ENCODE measurements at regions not wholly inside any gene's neighbourhood (a gene's known extent, or its start where the extent isn't known, plus 50 kb on each side); places are given as distances from the start of the nearest gene placed in this dataset.
"Not testable (repeated sequence)": the region's sequence is repeated elsewhere in the genome, so short reads cannot be mapped to it uniquely, and the experiment has no call there.

DNA sequence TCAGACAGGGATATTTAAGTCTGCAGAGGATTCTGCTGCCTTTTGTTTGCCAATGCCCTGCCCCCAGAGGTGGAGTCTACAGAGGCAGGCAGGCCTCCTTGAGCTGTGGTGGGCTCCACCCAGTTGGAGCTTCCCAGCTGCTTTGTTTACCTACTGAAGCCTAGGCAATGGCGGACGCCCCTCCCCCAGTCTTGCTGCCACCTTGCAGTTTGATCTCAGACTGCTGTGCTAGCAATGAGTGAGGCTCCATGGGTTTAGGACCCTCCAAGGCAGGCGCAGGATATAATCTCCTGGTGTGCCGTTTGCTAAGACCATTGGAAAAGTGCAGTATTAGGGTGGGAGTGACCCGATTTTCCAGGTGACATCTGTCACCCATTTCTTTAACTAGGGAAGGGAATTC lies 132.7 kb downstream of the UNC93B1 start:
- DNase-seq, result not testable (repeated sequence)

DNA sequence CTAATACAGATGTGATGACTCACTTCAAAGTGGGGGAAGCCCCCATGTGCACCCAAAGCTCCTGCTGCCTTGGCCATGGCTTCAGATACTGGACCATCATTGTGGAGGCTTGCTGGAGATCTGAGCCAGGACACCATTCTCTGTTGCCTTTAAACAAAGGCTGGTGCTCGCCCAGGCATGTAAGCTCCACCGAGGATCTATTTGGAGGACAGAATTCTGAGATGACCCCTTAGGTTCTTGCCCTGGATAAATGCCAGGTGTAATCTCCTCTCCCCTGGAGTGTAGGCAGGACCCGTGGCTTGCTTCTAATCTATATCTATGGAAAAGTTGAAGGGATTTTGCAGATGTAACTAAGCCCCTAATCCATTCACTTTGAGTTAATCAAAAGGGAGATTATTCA lies 141.0 kb downstream of the UNC93B1 start:
- not testable (repeated sequence) for DNase-seq

DNA sequence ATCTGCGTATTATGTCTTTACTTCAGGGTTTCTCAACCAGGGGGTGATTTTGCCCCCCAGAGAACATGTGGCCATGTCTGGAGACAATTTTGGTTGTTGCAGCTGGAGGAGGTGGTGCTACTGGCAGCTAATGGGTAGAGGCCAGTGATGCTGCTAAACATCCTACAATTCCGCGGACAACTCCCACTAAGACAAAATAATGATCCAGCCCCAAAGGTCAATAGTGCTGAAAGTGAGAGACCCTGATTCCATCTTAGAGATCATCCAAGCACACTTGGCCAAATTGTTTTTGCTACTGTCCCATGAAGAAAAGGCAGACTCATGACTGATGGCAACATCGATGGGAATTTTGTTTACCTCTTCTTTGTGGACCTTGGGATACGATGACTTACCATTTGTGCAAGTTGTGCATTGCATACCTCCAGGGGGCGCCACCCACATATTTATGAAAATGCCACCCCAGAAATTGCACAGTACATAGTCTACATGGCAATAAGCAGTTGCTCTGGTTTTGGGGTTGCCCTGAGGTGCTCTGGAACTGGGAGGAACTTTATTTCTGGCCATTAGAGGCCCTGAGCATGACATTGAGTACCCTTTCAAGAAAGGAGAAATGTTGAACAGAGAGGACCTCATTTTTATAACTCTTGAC lies 144.3 kb downstream of the UNC93B1 start:
- DNase-seq, result not testable (repeated sequence)

DNA sequence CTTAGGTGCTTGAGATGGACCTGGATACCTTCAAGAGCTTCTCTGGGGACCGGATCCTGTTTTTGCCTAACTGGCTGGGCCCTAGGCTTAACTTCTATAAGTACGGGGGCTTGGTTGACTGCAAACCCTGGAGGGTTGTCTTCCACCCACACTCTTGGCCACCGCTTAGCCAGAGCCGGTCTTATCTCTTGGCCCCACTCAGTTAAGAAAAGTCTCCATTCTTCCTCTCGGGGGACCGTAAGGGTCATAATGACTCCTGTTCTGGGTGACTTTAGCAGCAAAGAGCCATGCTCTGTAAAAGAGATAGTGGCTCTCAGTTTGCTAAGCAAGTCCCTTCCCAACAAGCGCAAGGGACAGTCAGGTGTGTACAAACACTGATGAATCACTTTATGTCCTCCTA lies 153.2 kb downstream of the UNC93B1 start:
- not testable (repeated sequence) for DNase-seq

DNA sequence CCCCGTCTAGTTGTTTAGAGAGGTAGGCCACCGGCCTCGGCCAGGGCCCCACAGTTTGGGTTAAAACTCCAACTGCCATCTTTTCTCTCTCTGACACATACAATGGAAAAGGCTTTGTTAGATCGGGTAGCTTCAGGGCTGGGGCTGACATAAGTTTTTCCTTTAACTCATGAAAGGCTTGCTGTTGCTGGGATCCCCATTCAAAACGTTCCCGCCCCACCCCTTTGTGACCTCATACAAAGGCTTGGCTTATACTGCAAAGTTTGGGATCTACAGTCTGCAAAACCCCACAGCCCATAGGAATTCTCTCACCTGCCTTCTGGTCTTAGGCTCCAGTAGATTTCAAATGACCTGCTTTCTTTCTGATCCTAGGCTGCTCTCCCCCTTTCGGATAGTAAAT lies 154.1 kb downstream of the UNC93B1 start:
- DNase-seq, result not testable (repeated sequence)

DNA sequence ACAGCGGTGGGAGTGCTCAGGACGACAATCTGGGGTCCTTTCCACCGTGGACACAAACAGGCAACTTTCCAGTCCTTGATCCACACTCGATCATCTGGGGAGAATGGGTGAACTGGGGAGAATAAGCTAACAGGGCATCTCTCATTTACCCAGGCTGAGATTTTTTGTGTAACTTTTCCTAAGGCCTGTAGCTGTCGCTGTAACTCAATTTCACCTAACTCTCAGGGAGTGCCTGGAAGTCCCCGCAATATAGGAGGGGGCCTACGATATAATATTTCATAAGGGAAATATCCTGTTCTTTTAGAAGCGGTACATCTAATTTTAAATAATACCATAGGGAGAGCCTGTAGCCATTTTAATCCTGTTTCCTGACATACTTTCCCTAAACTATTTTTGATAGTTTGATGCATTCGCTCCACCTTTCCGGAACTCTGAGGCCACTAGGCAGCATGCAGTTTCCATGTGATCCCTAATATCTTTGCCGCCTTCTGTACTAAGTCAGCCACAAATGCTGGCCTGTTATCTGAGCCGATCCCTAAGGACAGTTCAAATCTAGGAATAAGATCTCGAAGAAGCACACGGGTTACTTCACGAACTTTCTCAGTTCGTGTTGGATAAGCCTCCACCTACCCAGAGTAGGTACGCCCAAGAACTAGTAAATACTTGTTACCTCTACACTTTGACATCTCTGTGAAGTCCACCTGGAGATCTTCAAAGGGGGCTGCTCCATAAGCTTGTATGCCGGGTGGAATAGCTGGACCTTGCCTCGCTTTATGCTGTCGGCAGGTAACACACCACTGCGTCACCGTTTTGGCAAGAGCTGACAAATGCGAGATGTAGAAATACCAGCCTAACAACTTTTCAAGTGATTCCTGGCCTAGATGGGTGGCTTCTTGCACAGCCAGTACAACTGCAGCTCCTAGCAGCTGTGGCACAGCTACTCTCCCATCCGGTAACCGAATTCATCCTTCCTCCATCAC lies 155.7 kb downstream of the UNC93B1 start:
- not testable (repeated sequence) for DNase-seq

DNA sequence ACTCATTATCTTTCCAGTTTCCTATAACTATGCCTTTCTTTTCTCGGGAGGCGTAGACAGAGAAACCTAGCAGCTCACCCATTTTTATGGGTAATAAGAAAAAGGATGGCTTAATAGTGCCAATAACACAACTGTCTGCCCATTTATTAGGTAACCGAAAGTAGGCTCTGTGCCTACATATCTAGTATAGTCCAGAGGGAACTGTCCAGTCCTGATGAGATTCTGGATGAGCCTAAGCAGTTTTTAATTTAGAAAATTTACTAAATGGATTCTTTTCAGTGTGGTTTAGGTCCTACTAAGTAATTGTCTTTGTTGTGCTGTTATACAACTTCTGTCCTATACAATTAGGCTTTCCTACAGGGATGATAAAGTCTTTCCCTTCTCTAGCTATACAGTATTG lies 157.6 kb downstream of the UNC93B1 start:
- DNase-seq, result not testable (repeated sequence)

DNA sequence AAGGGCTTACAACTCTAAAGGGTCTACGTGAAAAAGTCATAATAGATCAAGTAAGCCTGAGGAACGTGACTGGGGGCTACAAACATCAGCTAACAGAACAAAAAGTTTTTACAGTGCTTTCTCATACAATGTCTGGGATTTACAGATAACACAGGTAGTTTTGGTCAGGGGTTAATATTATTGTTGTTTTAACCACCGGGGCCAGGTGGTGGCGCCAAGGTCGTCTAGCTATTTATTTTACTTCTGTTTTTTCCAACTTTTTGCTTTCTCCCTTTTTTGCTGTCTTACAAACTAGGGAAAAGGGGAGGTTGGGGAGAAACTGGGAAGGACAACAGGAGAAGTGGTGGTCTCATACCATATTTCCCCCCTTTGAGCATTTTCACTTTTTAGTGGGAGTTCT lies 158.6 kb downstream of the UNC93B1 start:
- not testable (repeated sequence) for DNase-seq

DNA sequence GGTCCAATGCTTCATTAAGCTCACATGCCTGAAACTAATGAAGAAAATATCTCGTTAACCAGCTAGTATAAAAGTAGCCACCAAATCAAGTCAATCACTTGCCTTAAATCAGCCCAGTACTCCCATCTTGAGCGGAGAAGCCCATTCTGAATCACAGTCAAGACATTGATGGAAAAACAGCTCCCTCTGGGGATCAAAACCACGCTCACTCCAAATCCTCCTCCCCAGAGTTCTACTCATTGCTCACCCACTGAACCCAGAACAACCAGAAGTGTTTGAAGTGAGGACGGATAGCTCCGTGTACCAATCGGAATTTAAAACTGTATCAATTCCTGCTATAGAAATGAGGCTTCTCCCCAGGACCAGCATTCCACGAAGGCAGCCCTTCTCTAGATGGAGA lies 163.3 kb downstream of the UNC93B1 start:
- not testable (repeated sequence) for DNase-seq

DNA sequence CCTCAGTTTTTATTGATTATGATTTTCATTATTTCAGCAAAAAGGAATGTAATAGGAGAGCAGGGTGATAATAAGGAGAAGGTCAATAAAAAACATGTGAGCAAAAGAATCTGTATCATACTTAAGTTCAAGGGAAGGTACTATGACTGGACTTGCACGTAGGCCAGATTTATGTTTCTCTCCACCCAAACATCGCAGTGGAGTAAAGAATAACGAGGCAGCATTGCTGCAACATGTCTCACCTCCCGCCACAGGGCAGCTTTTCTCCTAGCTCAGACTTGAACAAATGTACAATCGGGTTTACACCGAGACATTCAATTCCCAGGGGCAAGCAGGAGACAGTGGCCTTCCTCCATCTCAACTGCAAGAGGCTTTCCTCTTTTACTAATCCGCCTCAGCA lies 155.7 kb upstream of the ALDH3B2 start:
- not testable (repeated sequence) for DNase-seq

DNA sequence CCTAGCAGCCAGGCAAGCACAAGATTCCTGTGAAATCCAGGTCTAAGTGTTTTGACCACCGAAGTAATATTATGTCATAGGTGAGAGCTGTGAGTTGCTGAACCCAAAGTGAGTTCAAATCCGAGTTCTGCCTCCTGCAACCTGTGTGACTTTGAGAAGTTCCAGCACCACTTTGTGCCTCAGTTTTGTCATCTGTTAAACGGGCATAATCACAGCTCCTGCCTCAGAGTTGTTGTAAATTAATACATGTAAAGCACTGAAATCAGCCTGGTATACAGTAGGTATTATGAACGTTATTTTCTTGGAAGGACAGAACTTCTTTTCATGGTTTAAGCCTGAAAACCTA lies 152.5 kb upstream of the ALDH3B2 start:
- not testable (repeated sequence) for DNase-seq

DNA sequence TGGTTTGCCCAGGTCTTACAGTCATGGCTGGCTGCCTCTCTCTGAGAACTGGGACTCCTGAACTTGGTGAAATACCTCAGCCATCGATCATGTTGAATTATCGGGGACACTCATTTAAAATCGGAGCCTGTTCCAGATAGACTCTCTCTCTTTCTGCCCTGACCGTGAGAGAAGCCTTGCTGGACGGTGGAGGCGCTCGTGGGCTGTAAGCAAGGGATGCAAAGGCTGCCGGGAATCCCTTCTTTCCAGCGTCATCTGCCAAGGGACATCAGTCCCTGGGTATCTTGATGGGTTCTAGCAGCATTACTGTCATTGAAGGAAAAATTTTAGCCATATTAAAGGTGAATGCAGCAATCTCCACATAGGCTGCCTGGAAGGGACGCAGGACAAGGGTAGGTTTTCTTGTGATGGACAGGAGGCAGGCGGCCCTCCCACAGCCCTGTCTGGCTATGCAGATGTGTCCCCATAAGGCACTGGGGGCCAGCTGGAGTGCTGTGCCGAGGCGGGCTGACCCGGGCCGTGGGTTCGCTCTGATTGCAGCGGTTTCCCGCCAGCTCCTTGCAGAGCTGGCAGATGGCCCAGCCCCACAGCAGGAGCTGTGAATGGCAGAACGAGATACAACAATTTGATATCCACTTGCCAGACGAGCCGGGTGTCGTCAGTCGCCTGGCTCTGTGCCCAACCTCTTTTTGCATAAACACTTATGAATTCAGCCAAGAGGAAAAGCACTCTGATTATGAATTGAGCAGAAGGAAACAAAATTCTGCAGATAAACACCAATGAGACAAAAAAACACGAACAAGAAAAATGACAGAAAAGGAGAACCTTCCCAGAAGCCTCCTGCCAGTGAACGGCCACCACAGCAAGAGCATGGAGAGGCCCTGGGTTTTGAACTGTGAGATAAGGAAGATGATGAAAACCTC lies 151.9 kb upstream of the ALDH3B2 start:
- not testable (repeated sequence) for DNase-seq

DNA sequence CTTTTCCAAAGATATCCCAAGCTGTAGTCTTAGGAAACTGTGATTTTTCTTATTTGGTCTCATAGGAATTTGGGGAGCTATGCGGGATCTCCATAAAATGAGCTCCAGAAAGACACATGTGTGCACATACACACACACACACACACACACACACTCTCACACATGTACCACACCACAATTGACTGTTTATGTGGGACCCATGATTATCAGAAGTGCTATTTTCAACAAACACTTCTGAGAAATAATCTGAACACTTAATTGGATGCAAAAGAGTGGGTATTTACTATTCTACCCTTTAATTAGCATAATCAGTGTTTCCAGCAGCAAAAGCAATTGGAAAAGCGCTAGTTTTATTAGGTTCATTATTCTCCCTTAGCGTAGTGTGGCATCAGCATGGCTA lies 150.4 kb upstream of the ALDH3B2 start:
- not testable (repeated sequence) for DNase-seq

DNA sequence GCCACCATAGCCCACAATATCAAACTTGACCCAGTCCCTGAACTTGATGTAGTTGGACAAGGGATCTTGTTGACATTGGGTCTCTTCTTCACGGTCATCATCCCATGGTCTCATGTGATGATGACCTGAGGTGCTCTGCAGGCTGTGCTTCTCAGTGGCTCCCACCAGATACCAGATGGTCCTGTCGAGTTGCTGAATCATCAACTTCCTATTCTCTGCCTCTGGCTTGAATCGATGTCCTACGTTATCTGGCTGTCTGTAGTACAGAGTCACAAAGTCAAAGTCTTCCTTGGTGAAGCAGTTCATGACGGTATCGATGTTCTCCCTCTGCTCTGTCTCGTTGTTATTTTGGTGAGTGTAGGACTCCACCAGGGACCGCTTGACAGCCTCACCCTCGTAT lies 145.7 kb upstream of the ALDH3B2 start:
- DNase-seq, result no peak

DNA sequence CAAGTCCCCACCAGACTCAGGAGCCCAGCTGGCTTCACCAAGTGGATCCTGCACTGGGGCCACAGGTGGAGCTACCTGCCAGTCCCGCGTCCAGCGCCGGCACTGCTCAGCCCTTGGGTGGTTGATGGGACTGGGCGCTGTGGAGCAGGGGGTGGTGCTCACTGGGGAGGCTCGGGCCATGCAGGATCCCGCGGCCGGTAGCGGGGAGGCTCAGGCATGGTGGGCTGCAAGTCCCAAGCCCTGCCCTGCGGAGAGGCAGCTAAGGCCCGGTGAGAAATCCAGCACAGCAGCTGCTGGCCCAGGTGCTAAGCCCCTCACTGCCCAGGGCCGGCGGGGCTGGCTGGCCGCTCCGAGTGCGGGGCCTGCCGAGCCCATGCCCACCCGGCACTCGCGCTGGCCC lies 143.1 kb upstream of the ALDH3B2 start:
- not testable (repeated sequence) for DNase-seq

DNA sequence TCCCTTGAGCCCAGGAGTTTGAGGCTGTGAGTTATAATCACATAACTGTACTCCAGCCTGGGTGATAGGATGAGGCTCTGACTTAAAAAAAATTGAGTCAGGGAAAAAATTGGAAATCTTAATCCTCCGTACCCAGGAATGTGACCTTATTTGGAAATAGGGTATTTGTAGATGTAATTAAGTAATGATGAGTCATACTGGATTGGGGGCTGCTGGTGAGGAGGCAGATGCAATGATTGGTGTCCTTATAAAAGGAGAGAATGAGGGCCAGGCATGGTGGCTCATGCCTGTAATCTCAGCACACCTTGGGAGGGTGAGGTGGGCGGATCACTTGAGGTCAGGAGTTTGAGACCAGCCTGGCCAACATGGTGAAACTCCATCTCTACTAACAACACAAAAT lies 134.9 kb upstream of the ALDH3B2 start:
- DNase-seq, result not testable (repeated sequence)

DNA sequence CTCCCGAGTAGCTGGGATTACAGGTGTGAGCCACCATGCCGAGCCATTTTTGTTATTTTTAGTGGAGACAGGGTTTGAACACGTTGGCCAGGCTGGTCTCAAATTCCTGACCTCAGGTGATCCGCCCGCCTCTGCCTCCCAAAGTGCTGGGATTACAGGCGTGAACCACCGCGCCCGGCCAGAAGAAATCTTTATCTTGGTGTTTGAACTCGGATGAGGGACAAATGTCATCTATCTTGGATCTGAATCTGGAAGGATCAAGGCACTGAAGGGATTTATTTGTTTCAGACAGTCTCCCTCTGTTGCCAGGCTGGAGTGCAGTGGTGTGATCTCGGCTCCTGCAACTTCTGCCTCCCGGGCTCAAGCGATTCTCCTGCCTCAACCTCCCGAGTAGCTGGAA lies 133.5 kb upstream of the ALDH3B2 start:
- not testable (repeated sequence) for DNase-seq

DNA sequence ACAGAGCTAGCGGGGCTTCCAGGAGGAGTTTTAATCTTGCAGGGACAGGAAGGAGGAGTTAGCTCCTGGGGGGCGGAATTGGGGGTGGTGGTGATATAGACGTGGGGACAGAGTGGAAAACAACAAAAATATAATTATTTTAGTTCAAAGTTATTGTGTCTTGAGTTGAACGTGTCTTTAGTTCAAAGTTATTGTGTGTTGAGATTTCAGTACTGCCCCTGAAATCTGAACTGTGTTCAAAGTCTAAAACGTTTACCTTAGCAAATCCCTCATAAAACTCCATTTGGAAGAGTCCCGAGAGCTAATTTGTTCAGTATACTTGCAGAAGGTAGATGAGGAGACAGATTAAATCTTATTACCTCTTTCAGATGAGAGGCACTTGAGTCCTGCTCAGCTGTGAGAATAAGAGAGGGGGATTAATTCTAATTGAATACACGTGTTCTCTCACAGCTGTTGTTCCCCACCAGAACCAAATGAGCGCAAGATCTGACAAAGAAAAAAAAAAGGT lies 132.4 kb upstream of the ALDH3B2 start:
- DNase-seq, result not testable (repeated sequence)

DNA sequence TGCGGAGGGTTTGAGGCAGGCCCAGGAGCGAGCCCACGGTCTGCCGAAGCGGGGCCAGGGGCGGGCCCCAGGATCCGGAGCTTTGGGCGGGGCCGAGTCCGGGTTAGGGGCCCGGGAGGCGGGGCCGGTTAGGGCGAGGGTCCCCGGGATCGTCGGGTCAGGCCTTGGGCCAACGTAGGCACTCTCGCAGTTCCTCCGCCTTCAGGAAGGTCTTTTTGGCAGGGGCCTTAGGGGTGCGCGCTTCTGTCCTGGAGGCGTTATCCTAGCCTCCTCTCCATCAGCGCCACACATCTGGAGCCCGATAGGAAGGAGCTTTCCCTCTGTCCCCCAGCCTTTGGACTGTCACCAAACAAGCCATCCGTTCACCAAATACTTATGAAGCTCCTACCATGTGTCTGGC lies 131.8 kb upstream of the ALDH3B2 start:
- not testable (repeated sequence) for DNase-seq

DNA sequence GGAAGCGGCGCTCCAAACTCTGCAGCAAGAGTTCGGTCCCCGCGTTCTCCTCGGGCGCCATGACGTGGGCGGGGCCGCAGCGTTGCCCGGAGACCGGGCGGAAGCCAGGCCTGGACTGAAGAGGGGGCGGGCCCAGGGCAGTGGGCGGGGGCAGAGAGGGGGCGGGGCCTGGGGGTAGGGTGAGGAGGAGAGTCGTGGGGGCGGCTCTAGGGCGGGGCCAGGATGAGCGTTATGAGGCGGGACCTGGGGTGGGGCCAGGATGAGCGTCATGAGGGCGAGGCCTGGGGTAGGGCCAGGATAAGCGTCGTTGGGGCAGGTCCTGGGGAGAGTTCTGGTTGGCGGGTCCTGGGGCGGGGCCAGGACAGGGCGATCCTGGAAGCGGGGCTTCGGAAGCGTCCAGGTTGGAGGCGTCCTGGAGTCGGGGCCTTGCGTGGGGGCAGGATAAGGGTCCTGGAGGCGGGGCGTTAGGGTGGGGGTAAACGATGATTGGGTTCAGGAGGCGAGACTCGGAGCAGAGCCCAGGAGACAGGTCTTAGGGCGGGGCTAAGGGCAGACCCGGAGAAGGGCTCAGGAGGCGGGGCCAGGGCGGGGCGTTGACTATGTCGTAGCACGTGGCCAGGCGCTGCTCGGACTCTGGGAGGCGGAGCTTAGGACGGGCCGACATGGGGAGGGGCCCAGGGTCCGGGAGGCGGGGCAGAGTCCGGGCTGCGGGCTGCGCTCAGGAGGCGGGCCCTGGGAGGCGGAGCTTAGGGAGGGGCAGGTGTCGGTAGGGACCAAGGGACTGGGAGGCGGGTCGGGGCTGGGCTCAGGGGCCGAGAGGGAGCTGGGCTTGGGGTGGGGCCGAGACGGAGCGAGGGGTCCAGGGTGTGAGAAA lies 131.1 kb upstream of the ALDH3B2 start:
- peak; percentile 71 for DNase-seq

DNA sequence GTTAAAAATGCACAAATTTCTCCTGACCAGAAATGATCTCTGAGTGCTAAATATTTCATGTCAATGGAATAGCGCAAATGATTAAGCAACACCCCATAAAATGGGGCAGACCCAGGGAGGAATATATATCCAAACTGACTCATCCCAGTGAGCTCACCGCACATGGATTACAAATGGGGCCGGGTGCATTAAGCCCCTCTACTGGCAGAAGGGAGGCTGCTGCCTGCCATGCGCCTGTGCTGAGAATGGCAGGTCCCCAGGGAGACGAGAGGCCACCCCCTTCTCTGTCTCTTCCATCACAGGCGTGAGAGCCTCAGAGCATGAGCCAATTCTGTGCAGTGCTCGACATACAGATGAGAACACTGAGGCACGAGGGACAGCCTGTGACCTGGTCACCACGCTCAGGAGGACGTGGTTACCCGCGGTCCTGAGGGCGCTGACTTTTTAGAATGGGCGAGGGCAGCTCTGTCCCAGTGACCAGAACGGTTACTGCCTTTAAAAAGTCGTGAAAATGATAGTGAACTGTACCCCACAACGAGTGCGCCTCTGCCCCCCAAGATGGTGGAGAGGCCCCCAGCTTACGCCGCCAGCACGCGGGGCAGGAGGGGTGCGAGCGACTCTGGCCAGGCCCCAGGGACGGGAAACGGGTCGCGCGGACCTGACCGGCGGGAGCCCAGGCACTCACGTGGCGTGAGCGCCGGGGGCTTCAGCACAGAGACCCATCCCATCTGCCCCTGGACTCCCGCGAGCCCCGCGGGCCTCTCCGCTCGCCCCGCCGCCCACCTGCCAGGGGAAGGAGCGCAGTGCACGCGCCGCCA lies 130.2 kb upstream of the ALDH3B2 start:
- DNase-seq, result not testable (repeated sequence)

Measured in SIG-M5 (cell line).